GM12875 (cell line): ENCODE measurements at regions not wholly inside any gene's neighbourhood (a gene's known extent, or its start where the extent isn't known, plus 50 kb on each side); places are given as distances from the start of the nearest gene placed in this dataset.

ENCODE experiments used
- H3K4me3 ChIP-seq: one replicate; pipeline ENCODE4 v1.5.1; 2011; ENCODE audit warnings: low read depth, low read length, control low read depth
- CTCF ChIP-seq: IDR thresholded peaks from 2 replicates; pipeline ENCODE4 v1.5.1; 2011; ENCODE audit warnings: low read depth, mild to moderate bottlenecking, control low read depth, inconsistent platforms, low read length, moderate library complexity, borderline replicate concordance; ENCODE audit not compliant: insufficient read depth

DNA sequence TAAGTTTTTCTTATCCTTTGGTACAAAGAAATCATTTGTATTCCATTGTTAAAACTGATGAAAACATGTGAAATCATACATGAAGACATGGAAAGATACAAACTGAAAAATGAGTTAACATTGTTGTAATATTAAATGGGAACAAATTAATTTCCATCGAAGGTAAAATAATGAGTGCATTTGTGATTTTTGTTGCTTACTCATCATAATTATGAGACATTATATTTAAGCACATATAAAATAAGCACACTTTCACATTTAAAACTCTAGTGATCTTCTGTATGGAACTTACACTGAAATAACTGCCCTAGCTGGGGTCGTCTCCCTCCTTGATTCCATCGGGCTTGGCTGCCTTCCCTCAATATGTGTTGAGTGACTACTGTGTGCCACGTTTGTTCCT lies 204.2 kb upstream of the PRPS1L1 start:
- H3K4me3 ChIP-seq: no peak overlapping the region
- TF ChIP-seq CTCF: no peak

DNA sequence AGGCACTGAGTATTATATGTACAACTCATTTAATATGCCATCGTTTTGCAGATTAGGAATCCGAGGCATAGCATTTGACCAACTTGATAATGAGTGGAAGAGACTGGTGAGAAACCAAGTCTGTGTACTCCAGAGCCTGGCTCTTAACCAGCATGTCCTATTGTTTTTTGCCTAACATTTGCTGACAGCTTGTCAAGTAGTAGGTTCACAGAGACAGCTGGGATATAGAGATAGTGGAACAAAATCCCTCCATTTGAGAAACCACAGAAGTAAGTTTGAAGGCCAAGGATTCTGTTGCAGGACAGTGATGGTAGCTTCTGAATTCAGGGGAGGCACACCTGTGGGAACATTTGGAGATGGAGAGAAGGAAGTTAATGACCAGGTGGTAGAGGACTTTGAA lies 206.9 kb upstream of the PRPS1L1 start:
- no peak overlapping the region for H3K4me3 ChIP-seq
- TF ChIP-seq CTCF: no peak

DNA sequence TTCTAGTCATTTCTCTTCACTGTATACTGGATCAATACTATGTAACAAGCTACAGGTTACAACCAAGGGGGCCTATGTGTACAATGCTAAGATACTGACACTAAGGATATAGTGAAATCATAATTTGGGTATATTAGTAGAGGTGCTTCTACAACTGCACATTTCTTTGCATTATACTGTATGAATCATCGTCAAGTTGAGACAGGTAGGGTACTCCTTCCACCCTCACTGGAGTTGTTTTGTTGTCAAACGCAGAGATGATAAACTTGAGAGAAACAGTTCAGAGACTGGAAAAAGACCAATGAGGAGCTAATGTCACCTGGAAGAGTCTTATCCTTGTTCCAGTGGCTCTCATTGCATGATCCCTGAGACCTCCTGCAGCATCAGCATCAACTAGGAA lies 208.2 kb upstream of the PRPS1L1 start:
- no peak overlapping the region for H3K4me3 ChIP-seq

GRCh38 chr7:18239212-18239611 lies 211.6 kb upstream of the PRPS1L1 start:
- no peak for TF ChIP-seq CTCF

More for the DNA sequence above, 208.2 kb upstream of the PRPS1L1 start:
- no peak for TF ChIP-seq CTCF

GRCh38 chr7:18241543-18242231 lies 214.0 kb upstream of the PRPS1L1 start:
- H3K4me3 ChIP-seq: no peak overlapping the region
- TF ChIP-seq CTCF: peak; percentile 10; the same call in 1 of the 2 replicates

More at GRCh38 chr7:18239212-18239611, 211.6 kb upstream of the PRPS1L1 start:
- H3K4me3 ChIP-seq: no peak overlapping the region

- no peak for TF ChIP-seq CTCF
- no peak overlapping the region for H3K4me3 ChIP-seq
Measured at GRCh38 chr7:18243731-18244130, 216.1 kb upstream of the PRPS1L1 start.

DNA sequence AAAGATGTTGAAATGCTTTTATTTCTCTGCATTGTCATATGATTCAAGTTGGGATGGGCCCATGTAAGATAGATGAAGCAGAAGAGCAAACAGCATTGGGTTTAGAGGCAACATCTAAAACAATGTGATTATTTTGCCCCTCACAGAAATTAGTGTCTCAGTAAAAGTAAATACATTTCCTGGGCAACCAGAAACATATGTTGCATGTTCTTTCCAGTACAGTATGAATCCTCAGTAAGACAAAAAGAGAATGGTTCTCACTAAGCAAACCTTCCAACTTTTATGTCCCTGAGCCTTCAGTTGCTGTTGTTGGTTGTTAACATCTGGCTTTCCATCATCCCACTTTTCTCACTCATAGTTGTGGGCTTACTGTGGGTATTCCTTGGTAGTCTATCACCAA lies 222.5 kb upstream of the PRPS1L1 start:
- no peak overlapping the region for H3K4me3 ChIP-seq
- TF ChIP-seq CTCF: no peak
